ENCODE measurements at regions not wholly inside any gene's neighbourhood (a gene's known extent, or its start where the extent isn't known, plus 50 kb on each side); places are given as distances from the start of the nearest gene placed in this dataset.

DNA sequence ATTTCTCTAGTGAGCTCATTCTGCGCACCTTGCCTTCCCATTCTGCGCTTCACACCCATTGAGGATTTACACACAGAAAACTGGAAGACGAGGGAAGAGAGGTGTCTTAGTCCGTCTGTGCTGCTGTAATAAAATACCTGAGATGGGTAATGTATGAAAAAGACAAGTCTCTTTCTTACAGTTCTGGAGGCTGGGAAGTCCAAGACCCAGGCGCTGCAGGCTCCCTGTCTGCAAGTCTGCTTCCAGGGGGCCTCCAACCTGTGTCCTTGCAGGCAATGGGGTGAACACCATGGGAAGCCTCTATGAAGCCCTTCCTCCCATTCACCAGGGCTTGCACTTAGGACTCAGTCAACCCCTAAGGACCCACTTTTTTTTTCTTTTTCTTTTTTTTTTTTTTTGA, 245.0 kb downstream of the AUH start:
- no peak overlapping the region for H2AFZ ChIP-seq (ENCODE audit: low read length, unreplicated experiment)
- no peak overlapping the region for H3K27ac ChIP-seq (ENCODE audit: low read depth, low read length)
- H3K79me2 ChIP-seq (ENCODE audit: control insufficient read depth, insufficient read depth, low read length, unreplicated experiment): no peaks in the 10 kb centered on the region

DNA sequence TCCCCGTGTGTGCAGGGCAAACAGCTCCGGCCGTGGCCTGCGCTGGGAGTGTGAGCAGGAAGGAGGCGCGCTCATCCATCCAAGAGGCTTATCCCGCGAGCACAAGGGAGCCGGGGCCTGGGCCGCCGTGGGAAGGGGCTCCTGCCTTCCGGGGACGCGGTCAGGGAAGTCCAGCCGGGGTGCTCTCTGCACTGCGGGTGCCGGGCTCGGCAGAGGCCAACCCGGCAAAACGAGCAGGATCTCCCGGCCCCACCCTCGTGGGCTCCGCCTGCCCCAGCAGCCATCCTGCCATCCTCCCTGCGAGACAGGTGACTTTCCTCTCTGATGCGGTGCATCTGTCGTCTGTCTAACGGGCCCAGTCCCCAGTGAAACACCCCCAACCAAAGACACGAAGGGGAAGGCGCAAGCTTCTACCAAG, 244.2 kb downstream of the AUH start:
- Histone ChIP-seq H2AFZ (ENCODE audit: low read length, unreplicated experiment) (peak overlapping the region; percentile 51), H3K4me1 (ENCODE audit: control insufficient read depth, insufficient read depth, low read length, unreplicated experiment) (peaks cover 38% of the 10 kb centered on the region)

More for the DNA sequence above, 245.0 kb downstream of the AUH start:
- Histone ChIP-seq H3K4me3 (ENCODE audit: low read depth, low read length) (no peak overlapping the region), H3K4me1 (ENCODE audit: control insufficient read depth, insufficient read depth, low read length, unreplicated experiment) (peaks cover 38% of the 10 kb centered on the region), H3K27me3 (ENCODE audit: insufficient read depth, low read length) (no peaks in the 10 kb centered on the region), H3K36me3 (ENCODE audit: insufficient read depth, low read length) (no peaks in the 10 kb centered on the region)

DNA sequence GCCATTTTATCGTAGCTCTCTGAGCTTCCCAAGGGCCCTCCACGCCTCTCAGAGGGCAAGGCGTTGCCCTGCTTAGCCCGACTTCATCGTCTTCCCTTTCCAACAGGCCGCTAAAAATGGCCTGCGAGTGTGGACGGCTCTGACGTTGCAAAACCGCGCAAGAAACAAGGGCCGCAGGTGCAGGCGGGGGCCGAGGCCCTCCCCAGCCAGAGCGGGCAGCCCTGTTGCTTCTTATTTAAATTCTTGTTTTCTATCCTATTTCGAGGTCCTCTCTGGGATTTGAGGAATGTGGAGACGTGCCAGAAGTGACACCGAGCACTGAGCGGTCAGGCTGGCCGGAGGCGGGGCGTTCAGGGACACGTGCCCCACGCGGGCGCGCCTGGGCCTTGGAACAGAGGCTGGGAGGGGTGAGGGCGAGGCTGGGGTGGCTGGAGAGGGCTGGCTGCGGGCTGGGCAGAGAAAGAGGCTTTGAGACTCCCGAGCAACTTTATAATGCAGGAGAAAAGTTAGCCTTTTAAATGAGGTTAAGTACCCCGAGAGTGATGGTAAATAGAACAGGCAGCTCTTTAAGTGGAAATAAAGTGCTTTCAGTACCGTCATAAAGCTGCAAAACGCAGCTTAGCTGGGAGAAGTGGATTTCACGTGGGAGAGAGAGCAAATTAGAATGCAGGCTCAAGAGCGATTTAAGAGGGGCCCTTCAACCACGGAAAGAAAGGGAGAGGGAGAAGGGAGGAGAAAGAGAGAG, 243.6 kb downstream of the AUH start:
- Histone ChIP-seq H3K27me3 (ENCODE audit: insufficient read depth, low read length) (no peaks in the 10 kb centered on the region), H2AFZ (ENCODE audit: low read length, unreplicated experiment) (peak overlapping the region; percentile 71), H3K4me1 (ENCODE audit: control insufficient read depth, insufficient read depth, low read length, unreplicated experiment) (peaks cover 38% of the 10 kb centered on the region), H3K36me3 (ENCODE audit: insufficient read depth, low read length) (no peaks in the 10 kb centered on the region), H3K79me2 (ENCODE audit: control insufficient read depth, insufficient read depth, low read length, unreplicated experiment) (no peaks in the 10 kb centered on the region), H3K4me3 (ENCODE audit: low read depth, low read length) (peak overlapping the region; percentile 61), H3K27ac (ENCODE audit: low read depth, low read length) (peak overlapping the region; percentile 85)

More for the DNA sequence above, 244.2 kb downstream of the AUH start:
- Histone ChIP-seq H3K36me3 (ENCODE audit: insufficient read depth, low read length) (no peaks in the 10 kb centered on the region), H3K79me2 (ENCODE audit: control insufficient read depth, insufficient read depth, low read length, unreplicated experiment) (no peaks in the 10 kb centered on the region), H3K27me3 (ENCODE audit: insufficient read depth, low read length) (no peaks in the 10 kb centered on the region), H3K4me3 (ENCODE audit: low read depth, low read length) (peak overlapping the region; percentile 61; the same call in 1 of the 2 replicates), H3K27ac (ENCODE audit: low read depth, low read length) (no peak overlapping the region; the same call in 1 of the 2 replicates)

DNA sequence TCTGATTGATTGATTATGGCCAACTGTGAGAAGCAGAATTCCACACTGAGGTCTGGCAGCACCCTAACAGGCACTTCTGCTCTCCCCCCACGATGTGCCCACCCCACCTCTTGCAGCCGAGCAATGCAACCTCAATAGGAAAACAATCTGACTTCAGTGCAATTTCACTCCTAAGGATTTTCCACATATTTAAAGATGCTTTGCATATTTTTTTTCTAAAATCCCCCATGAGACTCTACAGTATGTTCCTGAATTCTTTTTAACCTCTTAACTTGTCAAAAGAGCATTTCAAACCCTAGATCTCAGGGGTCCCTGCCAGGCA, 243.1 kb downstream of the AUH start:
- Histone ChIP-seq H3K4me1 (ENCODE audit: control insufficient read depth, insufficient read depth, low read length, unreplicated experiment) (peaks cover 38% of the 10 kb centered on the region), H3K27ac (ENCODE audit: low read depth, low read length) (peak overlapping the region; percentile 85), H3K4me3 (ENCODE audit: low read depth, low read length) (peak overlapping the region; percentile 61), H2AFZ (ENCODE audit: low read length, unreplicated experiment) (peak overlapping the region; percentile 71), H3K27me3 (ENCODE audit: insufficient read depth, low read length) (no peaks in the 10 kb centered on the region), H3K36me3 (ENCODE audit: insufficient read depth, low read length) (no peaks in the 10 kb centered on the region), H3K79me2 (ENCODE audit: control insufficient read depth, insufficient read depth, low read length, unreplicated experiment) (no peaks in the 10 kb centered on the region)

DNA sequence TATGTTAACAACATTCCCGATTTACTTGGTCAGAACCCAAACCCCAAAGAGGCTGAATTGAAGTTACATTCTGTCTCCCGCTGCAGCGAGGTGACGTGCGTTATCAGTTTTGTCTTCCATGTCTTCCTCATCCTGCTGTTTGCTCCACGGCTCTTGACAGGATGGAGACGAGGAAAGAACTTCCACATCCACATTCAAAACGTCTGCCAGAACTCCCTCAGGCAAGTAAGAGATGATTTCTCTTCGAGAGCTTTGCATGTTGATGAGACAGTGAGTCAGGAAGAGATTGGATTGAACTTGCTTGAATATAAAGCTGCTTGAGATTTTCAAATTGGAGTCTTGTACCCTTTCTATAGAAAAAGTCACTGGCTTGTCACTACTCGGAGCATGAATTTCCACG, 242.6 kb downstream of the AUH start:
- no peaks in the 10 kb centered on the region for H3K79me2 ChIP-seq (ENCODE audit: control insufficient read depth, insufficient read depth, low read length, unreplicated experiment)

DNA sequence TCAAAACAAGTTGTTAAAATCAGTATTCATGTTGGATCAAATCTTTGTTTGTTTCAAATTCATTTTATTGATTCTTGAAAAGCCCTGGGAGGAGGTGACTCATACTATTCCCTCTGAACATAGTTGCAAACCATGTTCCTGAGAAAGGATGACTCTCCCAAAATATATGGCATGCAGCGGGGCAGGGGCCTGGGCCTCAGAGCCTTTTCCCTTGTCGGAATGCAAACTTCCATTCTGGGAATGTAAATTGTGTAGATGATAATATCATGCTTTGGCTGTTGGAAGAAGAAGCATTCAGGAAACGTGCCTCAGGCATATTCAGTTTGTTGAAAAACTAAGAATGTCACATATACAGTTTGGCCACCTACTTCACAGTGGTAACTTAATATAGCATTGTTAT, 242.0 kb downstream of the AUH start:
- Histone ChIP-seq H3K79me2 (ENCODE audit: control insufficient read depth, insufficient read depth, low read length, unreplicated experiment) (no peaks in the 10 kb centered on the region), H3K27ac (ENCODE audit: low read depth, low read length) (peak overlapping the region; percentile 85), H3K4me3 (ENCODE audit: low read depth, low read length) (peak overlapping the region; percentile 61), H3K4me1 (ENCODE audit: control insufficient read depth, insufficient read depth, low read length, unreplicated experiment) (peaks cover 38% of the 10 kb centered on the region), H3K27me3 (ENCODE audit: insufficient read depth, low read length) (no peaks in the 10 kb centered on the region), H2AFZ (ENCODE audit: low read length, unreplicated experiment) (peak overlapping the region; percentile 71), H3K36me3 (ENCODE audit: insufficient read depth, low read length) (no peaks in the 10 kb centered on the region)

More for the DNA sequence above, 242.6 kb downstream of the AUH start:
- peak overlapping the region; percentile 61 for H3K4me3 ChIP-seq (ENCODE audit: low read depth, low read length)
- H2AFZ ChIP-seq (ENCODE audit: low read length, unreplicated experiment): peak overlapping the region; percentile 71
- no peaks in the 10 kb centered on the region for H3K36me3 ChIP-seq (ENCODE audit: insufficient read depth, low read length)
- H3K4me1 ChIP-seq (ENCODE audit: control insufficient read depth, insufficient read depth, low read length, unreplicated experiment): peaks cover 38% of the 10 kb centered on the region
- H3K27ac ChIP-seq (ENCODE audit: low read depth, low read length): peak overlapping the region; percentile 85
- no peaks in the 10 kb centered on the region for H3K27me3 ChIP-seq (ENCODE audit: insufficient read depth, low read length)

DNA sequence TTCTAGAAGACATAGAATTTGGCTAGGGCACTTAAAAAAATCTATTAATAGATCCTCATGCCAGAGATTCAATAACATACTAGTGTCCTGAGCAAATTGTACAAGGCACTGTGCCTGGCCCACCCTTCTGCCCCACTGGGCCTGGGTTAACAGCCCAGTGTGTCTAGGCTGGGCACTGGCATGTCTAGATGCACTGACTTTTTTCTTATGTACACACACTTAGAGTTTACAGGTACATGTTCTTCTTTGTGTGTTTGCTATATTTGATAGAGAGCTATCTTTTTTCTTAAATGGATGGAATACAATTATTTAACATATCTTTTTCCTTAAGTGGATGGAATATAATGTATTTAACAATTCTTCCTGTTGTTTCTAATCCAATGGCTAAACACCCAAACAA, 241.5 kb downstream of the AUH start:
- Histone ChIP-seq H3K27me3 (ENCODE audit: insufficient read depth, low read length) (no peaks in the 10 kb centered on the region), H3K27ac (ENCODE audit: low read depth, low read length) (peak overlapping the region; percentile 85), H3K4me3 (ENCODE audit: low read depth, low read length) (peak overlapping the region; percentile 61; the same call in 1 of the 2 replicates), H3K4me1 (ENCODE audit: control insufficient read depth, insufficient read depth, low read length, unreplicated experiment) (peaks cover 38% of the 10 kb centered on the region), H2AFZ (ENCODE audit: low read length, unreplicated experiment) (peak overlapping the region; percentile 11), H3K36me3 (ENCODE audit: insufficient read depth, low read length) (no peaks in the 10 kb centered on the region), H3K79me2 (ENCODE audit: control insufficient read depth, insufficient read depth, low read length, unreplicated experiment) (no peaks in the 10 kb centered on the region)

DNA sequence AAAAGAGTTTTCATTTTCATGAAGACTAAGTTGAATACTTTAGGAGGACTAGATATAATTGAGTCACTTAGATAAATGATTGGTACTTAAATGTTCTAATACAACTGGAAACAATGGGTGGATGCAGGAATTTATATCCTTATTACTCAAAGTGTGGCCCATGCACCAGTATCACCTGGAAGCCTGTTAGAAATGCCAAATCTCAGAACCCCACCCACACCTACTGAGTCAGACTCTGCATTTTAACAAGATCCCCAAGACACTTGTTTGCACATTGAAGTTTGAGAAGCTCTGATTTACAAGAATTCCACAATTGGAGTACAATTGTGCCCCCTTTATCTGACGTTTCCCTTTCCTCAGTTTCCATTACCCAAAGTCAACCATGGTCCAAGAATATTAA, 239.0 kb downstream of the AUH start:
- H3K36me3 ChIP-seq (ENCODE audit: insufficient read depth, low read length): no peaks in the 10 kb centered on the region
- H3K27ac ChIP-seq (ENCODE audit: low read depth, low read length): no peak overlapping the region
- no peaks in the 10 kb centered on the region for H3K79me2 ChIP-seq (ENCODE audit: control insufficient read depth, insufficient read depth, low read length, unreplicated experiment)
- H3K4me3 ChIP-seq (ENCODE audit: low read depth, low read length): no peak overlapping the region
- H2AFZ ChIP-seq (ENCODE audit: low read length, unreplicated experiment): no peak overlapping the region
- no peaks in the 10 kb centered on the region for H3K27me3 ChIP-seq (ENCODE audit: insufficient read depth, low read length)
- H3K4me1 ChIP-seq (ENCODE audit: control insufficient read depth, insufficient read depth, low read length, unreplicated experiment): peaks cover 29% of the 10 kb centered on the region

DNA sequence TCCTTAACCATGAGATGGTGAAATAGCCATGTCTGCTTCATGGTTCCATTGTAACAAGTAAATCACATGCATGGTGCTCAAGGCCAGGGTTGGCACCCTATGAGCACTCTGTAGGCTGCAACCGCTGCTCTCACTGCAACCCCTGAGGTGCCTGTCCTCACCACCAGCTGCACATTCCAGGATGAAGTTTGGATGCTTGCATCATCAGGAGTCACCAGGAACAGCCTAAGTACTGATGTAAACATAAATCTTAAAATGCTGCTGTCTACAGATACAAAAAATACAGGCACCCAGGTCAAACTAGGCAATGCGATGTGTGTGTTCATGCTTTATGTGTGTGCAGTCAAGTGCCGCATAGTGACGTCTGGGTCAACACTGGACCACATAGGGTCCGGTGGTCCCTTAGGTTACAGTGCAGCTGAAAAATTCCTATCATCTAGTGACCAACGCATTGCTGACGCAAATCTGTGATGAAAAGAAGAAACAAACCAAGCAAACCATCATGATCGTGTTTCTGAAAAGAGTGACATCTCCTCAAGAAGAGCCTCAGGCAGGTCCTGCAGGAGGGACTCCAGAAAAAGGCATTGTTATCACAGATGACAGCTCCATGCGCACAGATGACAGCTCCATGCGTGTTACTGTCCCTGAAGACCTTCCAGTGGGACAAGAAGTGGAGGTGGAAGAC, 234.8 kb downstream of the AUH start:
- no peaks in the 10 kb centered on the region for H3K36me3 ChIP-seq (ENCODE audit: insufficient read depth, low read length)
- no peaks in the 10 kb centered on the region for H3K27me3 ChIP-seq (ENCODE audit: insufficient read depth, low read length)
- H3K4me1 ChIP-seq (ENCODE audit: control insufficient read depth, insufficient read depth, low read length, unreplicated experiment): peaks cover 18% of the 10 kb centered on the region
- H3K79me2 ChIP-seq (ENCODE audit: control insufficient read depth, insufficient read depth, low read length, unreplicated experiment): no peaks in the 10 kb centered on the region
- H3K27ac ChIP-seq (ENCODE audit: low read depth, low read length): no peak overlapping the region
- no peak overlapping the region for H2AFZ ChIP-seq (ENCODE audit: low read length, unreplicated experiment)
- H3K4me3 ChIP-seq (ENCODE audit: low read depth, low read length): no peak overlapping the region

DNA sequence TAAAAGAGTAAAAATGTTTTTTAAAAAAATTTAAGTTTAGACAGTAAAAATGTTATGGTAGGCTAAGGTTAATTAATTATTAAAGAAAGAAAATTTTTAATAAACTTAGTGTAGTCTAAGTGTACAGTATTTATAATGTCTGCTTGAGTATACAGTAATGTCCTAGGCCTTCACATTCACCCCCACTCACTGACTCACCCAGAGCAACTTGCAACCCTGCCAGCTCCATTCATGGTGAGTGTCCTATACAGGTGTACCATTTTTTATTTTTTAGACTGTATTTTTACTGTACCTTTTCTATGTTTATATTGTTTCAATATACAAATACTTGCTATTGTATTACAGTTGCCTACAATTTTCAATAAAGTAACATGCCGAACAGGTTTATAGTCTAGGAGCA, 234.1 kb downstream of the AUH start:
- Histone ChIP-seq H3K36me3 (ENCODE audit: insufficient read depth, low read length) (no peaks in the 10 kb centered on the region), H3K4me3 (ENCODE audit: low read depth, low read length) (no peak overlapping the region), H3K27me3 (ENCODE audit: insufficient read depth, low read length) (no peaks in the 10 kb centered on the region), H3K4me1 (ENCODE audit: control insufficient read depth, insufficient read depth, low read length, unreplicated experiment) (peaks cover 24% of the 10 kb centered on the region), H3K79me2 (ENCODE audit: control insufficient read depth, insufficient read depth, low read length, unreplicated experiment) (no peaks in the 10 kb centered on the region), H2AFZ (ENCODE audit: low read length, unreplicated experiment) (no peak overlapping the region), H3K27ac (ENCODE audit: low read depth, low read length) (no peak overlapping the region)

DNA sequence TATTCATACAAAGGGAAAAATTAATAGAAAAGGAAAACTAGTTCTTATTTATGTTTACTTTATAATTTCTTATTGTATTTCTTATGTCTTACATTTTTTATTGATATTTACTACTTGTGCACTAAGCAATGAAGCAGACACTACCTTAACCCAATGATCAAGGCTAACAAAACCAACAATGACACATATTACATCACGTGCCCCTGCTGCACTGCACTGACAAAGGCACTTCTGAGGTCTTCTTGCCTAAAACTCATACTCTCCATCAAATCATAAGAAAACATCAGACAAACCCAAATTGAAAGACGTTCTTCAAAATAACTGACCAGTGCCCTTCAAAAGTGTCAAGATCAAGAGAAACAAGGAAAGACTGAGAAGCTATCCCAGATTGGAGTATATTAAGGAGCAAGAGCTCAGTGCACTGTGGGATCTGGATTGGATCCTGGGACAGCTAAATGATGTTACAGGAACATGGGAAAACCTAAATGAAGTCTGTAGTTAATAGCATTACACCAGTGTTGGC, 230.9 kb downstream of the AUH start:
- H3K27ac ChIP-seq (ENCODE audit: low read depth, low read length): peak overlapping the region; percentile 96

More for the DNA sequence above, 230.9 kb downstream of the AUH start:
- Histone ChIP-seq H3K36me3 (ENCODE audit: insufficient read depth, low read length) (no peaks in the 10 kb centered on the region), H3K4me3 (ENCODE audit: low read depth, low read length) (no peak overlapping the region), H3K4me1 (ENCODE audit: control insufficient read depth, insufficient read depth, low read length, unreplicated experiment) (peaks cover 24% of the 10 kb centered on the region), H3K27me3 (ENCODE audit: insufficient read depth, low read length) (no peaks in the 10 kb centered on the region), H3K79me2 (ENCODE audit: control insufficient read depth, insufficient read depth, low read length, unreplicated experiment) (no peaks in the 10 kb centered on the region), H2AFZ (ENCODE audit: low read length, unreplicated experiment) (no peak overlapping the region)

Data from ACC112 (cell line).